HUES48 (cell line): ENCODE measurements at regions not wholly inside any gene's neighbourhood (a gene's known extent, or its start where the extent isn't known, plus 50 kb on each side); places are given as distances from the start of the nearest gene placed in this dataset.
"Not testable (repeated sequence)": the region's sequence is repeated elsewhere in the genome, so short reads cannot be mapped to it uniquely, and the experiment has no call there.

Source experiments
- H3K27ac ChIP-seq: one replicate; pipeline ENCODE4 v1.7.0; 2013; ENCODE audit warnings: low read depth, low read length, inconsistent platforms
- H3K27me3 ChIP-seq: 2 replicates; pipeline ENCODE4 v1.6.1; 2013; ENCODE audit warnings: mild to moderate bottlenecking, low read length; ENCODE audit not compliant: control insufficient read depth, insufficient read depth
- H3K36me3 ChIP-seq: 2 replicates; pipeline ENCODE4 v1.6.1; 2013; ENCODE audit warnings: low read length; ENCODE audit not compliant: control insufficient read depth, insufficient read depth
- H3K4me1 ChIP-seq: 2 replicates; pipeline ENCODE4 v1.6.1; 2013; ENCODE audit warnings: mild to moderate bottlenecking, low read length; ENCODE audit not compliant: control insufficient read depth, insufficient read depth
- H3K4me3 ChIP-seq: 2 replicates; pipeline ENCODE4 v1.5.1; 2013; ENCODE audit warnings: mild to moderate bottlenecking, low read depth, low read length
- H3K9ac ChIP-seq: 2 replicates; pipeline ENCODE4 v1.6.1; 2013; ENCODE audit warnings: mild to moderate bottlenecking, low read depth, low read length, moderate library complexity
- H3K9me3 ChIP-seq: 2 replicates; pipeline ENCODE4 v1.6.1; 2013; ENCODE audit warnings: low read length; ENCODE audit not compliant: control insufficient read depth, insufficient read depth

GRCh38 chr12:91637789-91638624 is 455.4 kb upstream of the DCN start:
- no peak overlapping the region for H3K9ac ChIP-seq
- no peaks in the 10 kb centered on the region for H3K4me1 ChIP-seq
- H3K27me3 ChIP-seq, result no peaks in the 10 kb centered on the region
- H3K36me3 ChIP-seq, result no peaks in the 10 kb centered on the region
- H3K4me3 ChIP-seq, result no peak overlapping the region
- no peak overlapping the region for H3K27ac ChIP-seq
- H3K9me3 ChIP-seq, result no peaks in the 10 kb centered on the region

GRCh38 chr12:91636721-91637120 is 454.1 kb upstream of the DCN start:
- H3K4me3 ChIP-seq, result no peak overlapping the region
- H3K27me3 ChIP-seq, result no peaks in the 10 kb centered on the region
- H3K4me1 ChIP-seq, result no peaks in the 10 kb centered on the region
- H3K9me3 ChIP-seq, result no peaks in the 10 kb centered on the region
- H3K36me3 ChIP-seq, result no peaks in the 10 kb centered on the region
- H3K9ac ChIP-seq, result no peak overlapping the region
- H3K27ac ChIP-seq, result no peak overlapping the region

GRCh38 chr12:91634386-91634713 is 451.7 kb upstream of the DCN start:
- H3K27me3 ChIP-seq, H3K4me3 ChIP-seq, H3K4me1 ChIP-seq, H3K9ac ChIP-seq, H3K27ac ChIP-seq, H3K9me3 ChIP-seq, H3K36me3 ChIP-seq: not testable (repeated sequence)

DNA sequence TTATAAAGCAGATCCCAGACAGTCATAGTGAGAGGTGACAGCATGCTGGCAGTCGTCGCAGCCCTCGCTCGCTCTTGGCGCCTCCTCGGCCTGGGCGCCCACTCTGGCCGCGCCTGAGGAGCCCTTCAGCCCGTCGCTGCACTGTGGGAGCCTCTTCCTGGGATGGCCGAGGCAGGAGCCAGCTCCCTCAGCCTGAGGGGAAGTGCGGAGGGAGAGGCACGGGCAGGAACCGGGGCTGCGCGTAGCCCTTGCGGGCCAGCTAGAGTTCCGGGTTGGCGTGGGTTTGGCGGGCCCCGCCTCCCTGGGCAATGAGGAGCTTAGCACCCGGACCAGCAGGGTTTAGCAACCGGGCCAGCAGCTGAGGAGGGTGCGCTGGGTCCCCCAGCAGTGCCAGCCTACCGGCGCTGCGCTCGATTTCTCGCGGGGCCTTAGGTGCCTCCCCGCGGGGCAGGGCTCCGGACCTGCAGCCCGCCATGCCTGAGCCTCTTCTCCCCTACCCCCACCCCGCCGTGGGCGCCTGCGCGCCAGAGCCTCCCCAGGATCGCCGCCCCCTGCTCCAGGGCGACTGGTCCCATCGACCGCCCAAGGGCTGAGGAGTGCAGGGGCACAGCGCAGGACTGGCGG is 451.2 kb upstream of the DCN start:
- H3K9ac ChIP-seq, result no peak overlapping the region
- no peaks in the 10 kb centered on the region for H3K27me3 ChIP-seq
- no peaks in the 10 kb centered on the region for H3K9me3 ChIP-seq
- H3K4me1 ChIP-seq, result no peaks in the 10 kb centered on the region
- no peaks in the 10 kb centered on the region for H3K36me3 ChIP-seq
- no peak overlapping the region for H3K4me3 ChIP-seq
- H3K27ac ChIP-seq, result no peak overlapping the region

- Histone ChIP-seq H3K36me3 (no peaks in the 10 kb centered on the region), H3K4me3 (no peak overlapping the region), H3K9ac (no peak overlapping the region), H3K9me3 (no peaks in the 10 kb centered on the region), H3K27ac (no peak overlapping the region), H3K4me1 (no peaks in the 10 kb centered on the region), H3K27me3 (no peaks in the 10 kb centered on the region)
These were observed 450.6 kb upstream of the DCN start for GRCh38 chr12:91633206-91633605.

- H3K4me1 ChIP-seq, result no peaks in the 10 kb centered on the region
- no peak overlapping the region for H3K27ac ChIP-seq
- H3K9ac ChIP-seq, result no peak overlapping the region
- H3K9me3 ChIP-seq, result no peaks in the 10 kb centered on the region
- H3K4me3 ChIP-seq, result no peak overlapping the region
- no peaks in the 10 kb centered on the region for H3K36me3 ChIP-seq
- no peaks in the 10 kb centered on the region for H3K27me3 ChIP-seq
These were observed 449.6 kb upstream of the DCN start for GRCh38 chr12:91632042-91632786.

DNA sequence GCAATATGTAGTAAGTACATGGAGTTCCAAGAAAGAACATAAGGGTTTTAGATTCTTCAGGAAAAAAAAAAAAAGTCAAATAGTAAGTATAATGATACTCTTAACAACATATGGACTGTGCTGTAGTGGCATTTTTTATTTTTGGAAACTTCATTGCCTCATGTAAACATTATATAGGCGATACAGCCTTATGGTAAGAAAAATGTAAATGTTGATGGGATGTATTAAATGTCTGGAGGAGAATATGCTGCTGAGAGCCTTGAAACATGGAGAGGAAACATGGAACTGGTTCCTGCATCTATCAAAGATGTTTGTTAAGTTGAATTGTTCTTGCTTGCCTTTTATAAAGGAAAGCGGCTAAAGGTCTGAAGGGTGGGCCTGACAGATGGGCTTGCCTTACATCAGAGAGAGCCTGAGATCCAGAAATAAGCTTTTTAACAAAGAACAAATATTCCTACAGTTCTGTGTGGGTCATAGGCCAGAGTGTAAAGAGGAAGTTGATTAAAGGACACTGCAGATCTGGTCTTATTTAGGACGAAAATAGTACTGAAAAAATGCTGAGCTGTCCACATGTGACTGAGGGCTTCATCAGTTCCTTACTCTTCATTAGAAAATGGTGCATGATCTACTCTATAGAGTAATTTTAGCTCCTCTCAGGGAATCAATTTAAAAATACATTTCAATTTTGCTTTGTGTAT is 448.1 kb upstream of the DCN start:
- Histone ChIP-seq H3K9ac (no peak overlapping the region), H3K36me3 (no peaks in the 10 kb centered on the region), H3K4me1 (no peaks in the 10 kb centered on the region), H3K27me3 (no peaks in the 10 kb centered on the region), H3K27ac (no peak overlapping the region), H3K9me3 (peaks cover 9% of the 10 kb centered on the region), H3K4me3 (no peak overlapping the region)

GRCh38 chr12:91630083-91630482 is 447.5 kb upstream of the DCN start:
- Histone ChIP-seq H3K4me3 (no peak overlapping the region), H3K36me3 (no peaks in the 10 kb centered on the region), H3K4me1 (no peaks in the 10 kb centered on the region), H3K9ac (no peak overlapping the region), H3K9me3 (peaks cover 9% of the 10 kb centered on the region), H3K27ac (no peak overlapping the region), H3K27me3 (no peaks in the 10 kb centered on the region)

GRCh38 chr12:91629440-91629839 is 446.8 kb upstream of the DCN start:
- H3K27ac ChIP-seq, result no peak overlapping the region
- H3K9me3 ChIP-seq, result peaks cover 9% of the 10 kb centered on the region
- H3K9ac ChIP-seq, result no peak overlapping the region
- H3K27me3 ChIP-seq, result no peaks in the 10 kb centered on the region
- no peaks in the 10 kb centered on the region for H3K36me3 ChIP-seq
- H3K4me3 ChIP-seq, result no peak overlapping the region
- no peaks in the 10 kb centered on the region for H3K4me1 ChIP-seq

- H3K27ac ChIP-seq, result no peak overlapping the region
- H3K4me3 ChIP-seq, result no peak overlapping the region
- no peak overlapping the region for H3K9ac ChIP-seq
These were observed 446.0 kb upstream of the DCN start for GRCh38 chr12:91628656-91629055.

DNA sequence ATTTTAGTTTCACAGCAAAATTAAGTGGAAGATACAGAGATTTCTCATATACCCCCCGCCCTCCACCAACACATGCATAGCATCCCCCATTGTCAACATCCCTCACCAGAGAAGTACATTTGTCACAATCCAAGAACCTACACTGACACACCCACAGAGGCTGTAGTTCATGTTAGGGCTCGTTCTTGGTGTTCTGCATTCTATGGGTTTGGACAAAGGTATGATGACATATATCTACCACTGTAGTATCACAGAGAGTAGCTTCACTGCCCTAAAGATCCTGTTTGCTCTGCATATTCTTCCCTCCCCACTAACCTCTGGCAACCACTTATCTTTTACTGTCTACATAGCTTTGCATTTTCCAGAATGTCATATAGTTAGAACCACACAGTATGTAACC is 444.6 kb upstream of the DCN start:
- Histone ChIP-seq H3K4me3 (no peak overlapping the region), H3K36me3 (no peaks in the 10 kb centered on the region), H3K27ac (no peak overlapping the region), H3K9me3 (peaks cover 9% of the 10 kb centered on the region), H3K27me3 (no peaks in the 10 kb centered on the region), H3K4me1 (no peaks in the 10 kb centered on the region), H3K9ac (no peak overlapping the region)

More at GRCh38 chr12:91628656-91629055, 446.0 kb upstream of the DCN start:
- H3K27me3 ChIP-seq, result no peaks in the 10 kb centered on the region
- peaks cover 9% of the 10 kb centered on the region for H3K9me3 ChIP-seq
- H3K4me1 ChIP-seq, result no peaks in the 10 kb centered on the region
- no peaks in the 10 kb centered on the region for H3K36me3 ChIP-seq
